Tibial artery (tissue), 4 donors: ENCODE measurements at regions not wholly inside any gene's neighbourhood (a gene's known extent, or its start where the extent isn't known, plus 50 kb on each side); places are given as distances from the start of the nearest gene placed in this dataset.

Source experiments
- DNase-seq, 2 donors: peaks; one replicate each; pipeline ENCODE4 v3.0.0-alpha.2; 2019
- H3K27ac ChIP-seq, 2 donors: fragments of 200-600 bp; sonication (generic) in 1 of 2; 1 replicate in 1 of 2; 2 replicates in 1 of 2; pipeline ENCODE4 v1.5.1; 2018 to 2019; ENCODE audit warnings: mild to moderate bottlenecking in 1 of 2
- H3K27me3 ChIP-seq, 2 donors: fragments of 200-600 bp; sonication (generic) in 1 of 2; one replicate each; pipeline versions ENCODE4 v1.5.1 to v1.6.0; 2016 to 2019
- H3K36me3 ChIP-seq, 3 donors: fragments of 200-600 bp; sonication (generic) in 2 of 3; one replicate each; pipeline ENCODE4 v1.5.1; 2016 to 2019; ENCODE audit warnings: mild to moderate bottlenecking in 2 of 3
- H3K4me1 ChIP-seq, 4 donors: fragments of 200-600 bp; sonication (generic) in 2 of 4; 1 replicate in 3 of 4; 2 replicates in 1 of 4; pipeline ENCODE4 v1.5.1; 2016 to 2019
- H3K4me3 ChIP-seq, 2 donors: fragments of 200-600 bp; sonication (generic) in 1 of 2; 1 replicate in 1 of 2; 2 replicates in 1 of 2; pipeline ENCODE4 v1.5.1; 2018 to 2019; ENCODE audit warnings: mild to moderate bottlenecking in 2 of 2
- H3K9me3 ChIP-seq, 3 donors: fragments of 200-600 bp; sonication (generic) in 1 of 3; one replicate each; pipeline ENCODE4 v1.5.1; 2016 to 2019
- intact Hi-C: fragments of 100-400 bp; cut with DNase I; formaldehyde crosslinking; loops from one replicate; pipeline ENCODE4 v1.15.0; 2023; ENCODE audit warnings: low total_unique reads
- TF ChIP-seq, protein P1 (sequence below), 2 experiments: fragments of 200-600 bp in 1 of 2; fragments of 450-650 bp in 1 of 2; IDR thresholded peaks; one replicate each; pipeline ENCODE4 v1.5.1; 2017 to 2019; ENCODE audit warnings: antibody characterized with exemption in 2 of 2, mild to moderate bottlenecking in 1 of 2, moderate library complexity in 1 of 2

DNA sequence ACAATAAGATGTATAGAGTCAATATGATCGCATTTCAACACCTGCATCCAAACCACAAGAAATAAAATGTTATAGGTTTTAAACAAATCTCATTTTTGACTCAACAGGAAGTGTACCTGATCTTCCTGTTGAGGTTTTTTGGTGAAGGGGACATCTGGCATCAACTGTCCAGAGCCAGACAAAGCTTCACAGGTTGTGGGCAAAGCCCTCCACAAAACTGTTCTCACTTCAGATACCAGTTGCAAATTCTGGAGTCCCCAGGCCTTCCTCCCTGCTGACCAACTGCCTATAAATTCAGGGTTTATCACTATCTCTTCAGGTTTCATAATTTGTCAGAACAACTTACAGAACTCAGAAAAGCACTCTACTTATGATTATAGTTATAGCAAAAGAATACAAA, 326.1 kb upstream of the CAMK1G start:
- H3K9me3 ChIP-seq: no peaks in the 10 kb centered on the region
- peaks cover 0 to 3% of the 10 kb centered on the region in 2 donors for H3K27me3 ChIP-seq
- TF ChIP-seq, protein P1, sequence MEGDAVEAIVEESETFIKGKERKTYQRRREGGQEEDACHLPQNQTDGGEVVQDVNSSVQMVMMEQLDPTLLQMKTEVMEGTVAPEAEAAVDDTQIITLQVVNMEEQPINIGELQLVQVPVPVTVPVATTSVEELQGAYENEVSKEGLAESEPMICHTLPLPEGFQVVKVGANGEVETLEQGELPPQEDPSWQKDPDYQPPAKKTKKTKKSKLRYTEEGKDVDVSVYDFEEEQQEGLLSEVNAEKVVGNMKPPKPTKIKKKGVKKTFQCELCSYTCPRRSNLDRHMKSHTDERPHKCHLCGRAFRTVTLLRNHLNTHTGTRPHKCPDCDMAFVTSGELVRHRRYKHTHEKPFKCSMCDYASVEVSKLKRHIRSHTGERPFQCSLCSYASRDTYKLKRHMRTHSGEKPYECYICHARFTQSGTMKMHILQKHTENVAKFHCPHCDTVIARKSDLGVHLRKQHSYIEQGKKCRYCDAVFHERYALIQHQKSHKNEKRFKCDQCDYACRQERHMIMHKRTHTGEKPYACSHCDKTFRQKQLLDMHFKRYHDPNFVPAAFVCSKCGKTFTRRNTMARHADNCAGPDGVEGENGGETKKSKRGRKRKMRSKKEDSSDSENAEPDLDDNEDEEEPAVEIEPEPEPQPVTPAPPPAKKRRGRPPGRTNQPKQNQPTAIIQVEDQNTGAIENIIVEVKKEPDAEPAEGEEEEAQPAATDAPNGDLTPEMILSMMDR (IDR thresholded peaks at IDR 0.05): no peak
- DNase-seq: no peak
- no peaks in the 10 kb centered on the region for H3K36me3 ChIP-seq
- no peaks in the 10 kb centered on the region for H3K4me1 ChIP-seq
- H3K27ac ChIP-seq: no peak overlapping the region
- intact Hi-C loops: no loop called here
- no peak overlapping the region for H3K4me3 ChIP-seq

DNA sequence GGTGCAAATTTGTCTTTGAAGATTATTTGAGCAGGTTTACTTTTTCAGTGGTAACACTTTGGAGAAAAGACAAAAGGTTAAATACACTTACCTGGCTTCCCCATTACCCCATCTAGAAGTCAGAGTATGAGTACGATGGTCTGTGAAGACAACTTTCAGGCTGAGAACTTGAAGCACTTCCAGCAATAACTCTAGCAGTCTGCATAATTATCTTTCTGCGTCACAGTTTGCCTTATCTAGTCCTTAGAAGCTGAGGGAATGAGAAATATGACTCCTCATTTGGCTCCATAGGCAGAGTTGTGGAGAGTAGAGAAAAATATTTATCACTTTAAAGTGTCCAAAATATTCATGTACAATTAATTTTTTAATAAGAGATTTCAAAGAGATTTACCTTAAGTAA, 323.4 kb upstream of the CAMK1G start:
- Histone ChIP-seq H3K27ac (no peak overlapping the region), H3K27me3 (peaks cover 0 to 3% of the 10 kb centered on the region in 2 donors), H3K4me1 (no peaks in the 10 kb centered on the region), H3K4me3 (no peak overlapping the region), H3K36me3 (no peaks in the 10 kb centered on the region), H3K9me3 (no peaks in the 10 kb centered on the region)
- TF ChIP-seq, protein P1 (IDR thresholded peaks at IDR 0.05): no peak
- no peak for DNase-seq
- intact Hi-C loops: no loop called here

DNA sequence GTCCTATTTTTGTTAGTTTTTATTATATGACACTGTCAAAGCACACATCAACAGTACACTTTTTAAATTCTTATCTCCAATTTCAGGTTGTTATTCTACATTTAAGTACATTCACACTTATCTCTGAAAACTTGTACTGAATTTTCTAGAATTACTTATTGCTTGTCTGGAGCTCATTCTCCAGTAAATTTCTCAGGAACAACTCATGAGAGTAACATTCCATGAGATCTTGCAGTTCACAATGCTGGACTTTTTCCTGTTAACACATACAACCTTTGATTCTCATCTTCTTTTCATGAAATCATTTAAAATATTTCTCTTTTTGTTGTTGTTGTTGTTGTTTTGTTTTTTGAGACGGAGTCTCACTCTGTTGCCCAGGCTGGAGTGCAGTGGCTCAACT, 320.9 kb upstream of the CAMK1G start:
- Histone ChIP-seq H3K9me3 (no peaks in the 10 kb centered on the region), H3K36me3 (no peaks in the 10 kb centered on the region), H3K27me3 (peaks cover 0 to 3% of the 10 kb centered on the region in 2 donors), H3K27ac (no peak overlapping the region), H3K4me3 (no peak overlapping the region), H3K4me1 (no peaks in the 10 kb centered on the region)
- intact Hi-C loops: no loop called here
- no peak for DNase-seq
- TF ChIP-seq, protein P1 (IDR thresholded peaks at IDR 0.05): no peak

DNA sequence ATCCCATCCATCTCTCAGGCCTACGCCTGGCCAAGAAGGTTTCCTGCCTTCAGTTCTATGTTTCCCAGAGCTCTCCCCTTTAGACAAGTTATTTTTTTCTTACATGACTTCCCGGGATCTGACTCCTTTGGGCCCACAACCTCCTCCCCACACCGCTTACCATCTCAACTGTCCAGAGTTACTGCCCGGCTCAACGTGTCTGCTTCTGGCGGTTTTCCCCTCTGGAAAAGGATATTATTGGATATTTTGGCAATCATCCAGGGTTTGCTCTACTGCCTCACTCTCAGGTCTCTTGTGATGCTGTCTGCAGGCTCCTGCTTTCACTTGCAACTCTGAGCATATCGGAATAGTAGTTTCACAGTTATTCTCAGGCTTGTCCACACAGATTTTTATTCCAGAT, 318.2 kb upstream of the CAMK1G start:
- DNase-seq: no peak
- Histone ChIP-seq H3K9me3 (no peaks in the 10 kb centered on the region), H3K27ac (no peak overlapping the region), H3K36me3 (no peaks in the 10 kb centered on the region), H3K4me1 (no peaks in the 10 kb centered on the region), H3K4me3 (no peak overlapping the region), H3K27me3 (no peaks in the 10 kb centered on the region)
- intact Hi-C loops: no loop called here
- TF ChIP-seq, protein P1 (IDR thresholded peaks at IDR 0.05): no peak

DNA sequence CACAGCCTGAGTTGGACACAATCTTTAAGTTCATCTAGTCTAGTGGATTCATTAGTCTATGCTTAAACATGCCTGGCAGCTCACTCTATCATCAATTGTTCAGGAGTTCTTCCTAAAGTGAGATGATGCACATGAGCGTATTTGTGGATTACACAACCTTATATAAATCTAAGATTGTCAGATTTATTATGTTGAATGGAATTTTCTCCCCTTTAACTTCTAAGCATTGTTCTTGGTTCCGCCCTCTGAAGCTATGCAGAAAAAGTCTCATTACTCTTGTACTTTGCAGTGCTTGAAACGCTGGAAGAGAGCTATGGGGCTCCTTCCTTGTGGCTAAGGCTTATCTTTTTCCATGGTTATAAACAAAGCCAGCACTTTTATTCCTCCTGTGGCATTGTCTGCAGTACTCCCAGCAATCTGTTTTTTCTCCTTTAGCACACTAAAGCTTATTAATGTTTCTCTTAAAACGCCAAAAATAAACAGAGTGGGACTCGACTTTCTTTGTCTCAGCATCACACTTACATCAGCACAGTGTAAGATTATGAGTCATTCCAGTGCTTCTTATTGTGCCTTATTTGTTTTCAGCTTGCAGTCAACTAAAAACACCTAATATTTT, 316.8 kb upstream of the CAMK1G start:
- DNase-seq: no peak
- H3K27me3 ChIP-seq: no peaks in the 10 kb centered on the region
- H3K27ac ChIP-seq: no peak overlapping the region
- intact Hi-C loops: no loop called here
- no peaks in the 10 kb centered on the region for H3K36me3 ChIP-seq
- no peaks in the 10 kb centered on the region for H3K9me3 ChIP-seq
- H3K4me1 ChIP-seq: no peaks in the 10 kb centered on the region
- TF ChIP-seq, protein P1 (IDR thresholded peaks at IDR 0.05): no peak
- no peak overlapping the region for H3K4me3 ChIP-seq

DNA sequence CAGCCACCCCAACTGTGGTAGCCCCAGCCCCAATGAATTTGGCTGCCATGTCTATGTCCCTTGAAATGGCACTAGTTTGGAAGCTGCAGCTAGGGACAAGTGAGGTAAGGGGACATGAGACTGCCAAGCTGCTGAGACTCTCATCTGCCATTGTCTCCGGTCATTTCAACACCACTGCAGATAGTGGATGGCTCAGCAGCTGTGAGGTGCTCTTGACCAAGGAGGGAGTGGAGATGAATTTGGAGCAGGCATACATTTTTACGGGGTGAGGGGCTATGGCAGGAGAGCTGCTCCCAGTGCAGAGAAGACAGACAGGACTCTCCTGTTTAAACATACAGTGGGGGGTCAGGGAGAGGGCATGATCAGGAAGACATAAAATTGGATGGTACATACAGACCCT, 315.5 kb upstream of the CAMK1G start:
- Histone ChIP-seq H3K36me3 (no peaks in the 10 kb centered on the region), H3K27me3 (no peaks in the 10 kb centered on the region), H3K4me1 (no peaks in the 10 kb centered on the region), H3K4me3 (no peak overlapping the region), H3K27ac (no peak overlapping the region), H3K9me3 (no peaks in the 10 kb centered on the region)
- intact Hi-C loops: no loop called here
- TF ChIP-seq, protein P1 (IDR thresholded peaks at IDR 0.05): no peak
- DNase-seq: no peak
